GM23248 (cell line): ENCODE measurements at regions not wholly inside any gene's neighbourhood (a gene's known extent, or its start where the extent isn't known, plus 50 kb on each side); places are given as distances from the start of the nearest gene placed in this dataset.

Experiments used
- DNase-seq: peaks from one replicate; pipeline ENCODE4 v3.0.0-alpha.2; 2015
- H2AFZ ChIP-seq: fragments of 200-600 bp; sonication (generic); 2 replicates; pipeline ENCODE4 v1.6.1; 2016; ENCODE audit warnings: antibody characterized with exemption
- H3F3A ChIP-seq: fragments of 200-600 bp; sonication (generic); 2 replicates; pipeline ENCODE4 v1.6.1; 2016; ENCODE audit warnings: mild to moderate bottlenecking, antibody characterized with exemption, mixed run types; ENCODE audit not compliant: insufficient read depth
- H3K27ac ChIP-seq: fragments of 200-600 bp; sonication (generic); 2 replicates; pipeline ENCODE4 v1.5.1; 2016; ENCODE audit warnings: mild to moderate bottlenecking
- H3K27me3 ChIP-seq: fragments of 200-600 bp; sonication (generic); replicated peaks from 2 replicates; pipeline ENCODE4 v1.6.1; 2016; ENCODE audit warnings: mild to moderate bottlenecking; ENCODE audit not compliant: insufficient read depth
- H3K36me3 ChIP-seq: fragments of 200-600 bp; sonication (generic); 2 replicates; pipeline ENCODE4 v1.6.1; 2016; ENCODE audit warnings: low read depth, mild to moderate bottlenecking
- H3K4me1 ChIP-seq: fragments of 200-600 bp; sonication (generic); 2 replicates; pipeline ENCODE4 v1.6.1; 2016; ENCODE audit warnings: mild to moderate bottlenecking; ENCODE audit not compliant: insufficient read depth
- H3K4me2 ChIP-seq: fragments of 200-600 bp; sonication (generic); one replicate; pipeline ENCODE4 v1.6.1; 2016; ENCODE audit warnings: mild to moderate bottlenecking; ENCODE audit not compliant: unreplicated experiment
- H3K4me3 ChIP-seq: fragments of 200-600 bp; sonication (generic); 2 replicates; pipeline ENCODE4 v1.5.1; 2016; ENCODE audit warnings: mild to moderate bottlenecking
- H3K79me2 ChIP-seq: fragments of 200-600 bp; sonication (generic); 2 replicates; pipeline ENCODE4 v1.6.1; 2016; ENCODE audit warnings: mild to moderate bottlenecking; ENCODE audit not compliant: insufficient read depth
- H3K9ac ChIP-seq: fragments of 200-600 bp; sonication (generic); 2 replicates; pipeline ENCODE4 v1.6.1; 2016; ENCODE audit warnings: mild to moderate bottlenecking
- H3K9me2 ChIP-seq: fragments of 200-600 bp; sonication (generic); 2 replicates; pipeline ENCODE4 v1.6.1; 2016; ENCODE audit warnings: mixed run types, mild to moderate bottlenecking, moderate library complexity; ENCODE audit not compliant: insufficient read depth
- H3K9me3 ChIP-seq: fragments of 200-600 bp; sonication (generic); one replicate; pipeline ENCODE4 v1.6.1; 2017; ENCODE audit warnings: low read depth
- H4K20me1 ChIP-seq: fragments of 200-600 bp; sonication (generic); 2 replicates; pipeline ENCODE4 v1.6.0; 2016; ENCODE audit not compliant: insufficient read depth
- EZH2 ChIP-seq: fragments of 200-600 bp; sonication (generic); IDR thresholded peaks from 2 replicates; pipeline ENCODE4 v1.6.1; 2018; ENCODE audit warnings: antibody characterized with exemption, mild to moderate bottlenecking; ENCODE audit not compliant: insufficient read depth, poor library complexity, severe bottlenecking
- EZH2phosphoT487 ChIP-seq: fragments of 200-600 bp; sonication (generic); IDR thresholded peaks from 2 replicates; pipeline ENCODE4 v1.6.1; 2018; ENCODE audit warnings: antibody characterized with exemption, moderate library complexity, mild to moderate bottlenecking, low read depth; ENCODE audit not compliant: insufficient read depth
- WGBS, 2 experiments: methylation state at CpG; one replicate each; pipeline ENCODE4 v1.1.6; 2015 to 2017; ENCODE audit warnings: low lambda C conversion rate in 2 of 2, low coverage in 1 of 2; ENCODE audit errors: missing lambda C conversion rate in 2 of 2; 5-methylcytosine and 5-hydroxymethylcytosine counted together
- in situ Hi-C: fragments of 300-500 bp; cut with MboI; formaldehyde crosslinking; loops from 2 replicates; pipeline ENCODE4 v1.15.0; 2020

GRCh38 chr1:30244801-30245200, 478.6 kb downstream of the MATN1 start:
- in situ Hi-C loops = no loop called here
- Histone ChIP-seq H3F3A (no peaks in the 10 kb centered on the region), H3K9ac (no peak overlapping the region), H3K4me2 (no peak overlapping the region), H3K9me3 (no peaks in the 10 kb centered on the region), H3K27me3 (no peaks in the 10 kb centered on the region; the same call in 1 of the 2 replicates), H3K27ac (no peak overlapping the region), H2AFZ (no peak overlapping the region), H3K4me3 (no peak overlapping the region), H3K36me3 (no peaks in the 10 kb centered on the region), H3K79me2 (no peaks in the 10 kb centered on the region), H3K9me2 (no peaks in the 10 kb centered on the region), H3K4me1 (no peaks in the 10 kb centered on the region), H4K20me1 (no peaks in the 10 kb centered on the region)
- TF ChIP-seq EZH2phosphoT487 = no peak
- no peak for TF ChIP-seq EZH2
- WGBS, 2 experiments = 59 to 66% methylated on average over 9 of the region's 9 CpGs
- DNase-seq = no peak

GRCh38 chr1:30242722-30243457, 480.5 kb downstream of the MATN1 start:
- Histone ChIP-seq H3F3A (no peaks in the 10 kb centered on the region), H3K4me1 (no peaks in the 10 kb centered on the region), H3K79me2 (no peaks in the 10 kb centered on the region), H3K4me2 (no peak overlapping the region), H3K27ac (no peak overlapping the region), H3K36me3 (no peaks in the 10 kb centered on the region), H3K9ac (no peak overlapping the region), H4K20me1 (no peaks in the 10 kb centered on the region), H3K27me3 (0 out of 2 replicates have a peak, but pooled peaks cover 6% of the 10 kb centered on the region), H3K9me3 (no peaks in the 10 kb centered on the region), H3K4me3 (no peak overlapping the region), H2AFZ (no peak overlapping the region), H3K9me2 (no peaks in the 10 kb centered on the region)
- no peak for DNase-seq
- WGBS, 2 experiments = 33 to 37% methylated on average over 5 of the region's 5 CpGs
- in situ Hi-C loops = no loop called here
- TF ChIP-seq EZH2 = no peak
- TF ChIP-seq EZH2phosphoT487 = no peak

- Histone ChIP-seq H2AFZ (no peak overlapping the region), H3K4me3 (no peak overlapping the region), H3K9me3 (no peaks in the 10 kb centered on the region), H3K36me3 (no peaks in the 10 kb centered on the region), H3K9me2 (no peaks in the 10 kb centered on the region), H4K20me1 (no peaks in the 10 kb centered on the region), H3K79me2 (no peaks in the 10 kb centered on the region), H3F3A (no peaks in the 10 kb centered on the region), H3K4me1 (no peaks in the 10 kb centered on the region), H3K27me3 (0 out of 2 replicates have a peak, but pooled peaks cover 6% of the 10 kb centered on the region), H3K4me2 (no peak overlapping the region), H3K9ac (no peak overlapping the region), H3K27ac (no peak overlapping the region)
- DNase-seq = no peak
- in situ Hi-C loops = no loop called here
- 41% methylated on average over 9 of the region's 9 CpGs for WGBS, 2 experiments
- TF ChIP-seq EZH2phosphoT487 (no peak), EZH2 (no peak)
Measured at GRCh38 chr1:30242168-30242567, 481.2 kb downstream of the MATN1 start.

GRCh38 chr1:30241681-30242080, 481.7 kb downstream of the MATN1 start:
- H3K4me1 ChIP-seq = no peaks in the 10 kb centered on the region
- no peaks in the 10 kb centered on the region for H3K36me3 ChIP-seq
- no peaks in the 10 kb centered on the region for H3F3A ChIP-seq
- H3K9me2 ChIP-seq = no peaks in the 10 kb centered on the region
- H3K27me3 ChIP-seq = 0 out of 2 replicates have a peak, but pooled peaks cover 6% of the 10 kb centered on the region
- H3K4me3 ChIP-seq = no peak overlapping the region
- no peak overlapping the region for H3K9ac ChIP-seq
- H2AFZ ChIP-seq = no peak overlapping the region
- H3K9me3 ChIP-seq = no peaks in the 10 kb centered on the region
- H3K27ac ChIP-seq = no peak overlapping the region
- TF ChIP-seq EZH2 (no peak), EZH2phosphoT487 (no peak)
- DNase-seq = no peak
- H3K79me2 ChIP-seq = no peaks in the 10 kb centered on the region
- WGBS, 2 experiments = 21 to 30% methylated on average over 3 of the region's 3 CpGs
- in situ Hi-C loops = no loop called here
- H3K4me2 ChIP-seq = no peak overlapping the region
- no peaks in the 10 kb centered on the region for H4K20me1 ChIP-seq
